GM23338 (cell line): ENCODE measurements at regions not wholly inside any gene's neighbourhood (a gene's known extent, or its start where the extent isn't known, plus 50 kb on each side); places are given as distances from the start of the nearest gene placed in this dataset.

Experiments used
- ATAC-seq: fragments of 200-7000 bp; cut with Tn5 transposase; 3 replicates; pipeline ENCODE4 v1.9.1; 2020
- DNase-seq: peaks from one replicate; pipeline ENCODE4 v3.0.0-alpha.2; 2015; ENCODE audit warnings: low spot score
- H2AFZ ChIP-seq: fragments of 200-600 bp; sonication (generic); 2 replicates; pipeline ENCODE4 v1.8.0; 2016; ENCODE audit warnings: antibody characterized with exemption, mild to moderate bottlenecking, moderate library complexity
- H3F3A ChIP-seq: fragments of 200-600 bp; sonication (generic); replicated peaks from 2 replicates; pipeline ENCODE4 v1.8.0; 2017; ENCODE audit warnings: antibody characterized with exemption, mixed run types, low read depth
- H3K27ac ChIP-seq: fragments of 200-600 bp; sonication (generic); 2 replicates; pipeline ENCODE4 v1.6.1; 2016; ENCODE audit warnings: low read depth
- H3K27me3 ChIP-seq: fragments of 200-600 bp; sonication (generic); 2 replicates; pipeline ENCODE4 v1.8.0; 2016; ENCODE audit warnings: mild to moderate bottlenecking, mixed run types, moderate library complexity; ENCODE audit not compliant: insufficient read depth
- H3K36me3 ChIP-seq: fragments of 200-600 bp; sonication (generic); 2 replicates; pipeline ENCODE4 v1.8.0; 2016; ENCODE audit warnings: mild to moderate bottlenecking; ENCODE audit not compliant: insufficient read depth
- H3K4me1 ChIP-seq: fragments of 200-600 bp; sonication (generic); 2 replicates; pipeline ENCODE4 v1.8.0; 2016; ENCODE audit warnings: mild to moderate bottlenecking, moderate library complexity; ENCODE audit not compliant: insufficient read depth
- H3K4me2 ChIP-seq: fragments of 200-600 bp; sonication (generic); 2 replicates; pipeline ENCODE4 v1.7.1; 2017; ENCODE audit warnings: mixed run types
- H3K4me3 ChIP-seq: fragments of 200-600 bp; sonication (generic); 2 replicates; pipeline ENCODE4 v1.6.1; 2016; ENCODE audit warnings: mixed run types
- H3K79me2 ChIP-seq: fragments of 200-600 bp; sonication (generic); replicated peaks from 2 replicates; pipeline ENCODE4 v1.8.0; 2017; ENCODE audit warnings: mild to moderate bottlenecking; ENCODE audit not compliant: insufficient read depth
- H3K9me2 ChIP-seq: fragments of 200-600 bp; sonication (generic); 2 replicates; pipeline ENCODE4 v1.8.0; 2017; ENCODE audit not compliant: insufficient read depth
- H4K20me1 ChIP-seq: fragments of 200-600 bp; sonication (generic); replicated peaks from 2 replicates; pipeline ENCODE4 v1.8.0; 2017; ENCODE audit warnings: mild to moderate bottlenecking; ENCODE audit not compliant: insufficient read depth
- H3K27ac Mint-ChIP-seq: 2 replicates; pipeline ENCODE4 v1.8.0; 2020; ENCODE audit warnings: inconsistent platforms, mild to moderate bottlenecking, moderate library complexity, mixed read lengths
- H3K27me3 Mint-ChIP-seq: 3 replicates; pipeline ENCODE4 v1.8.0; 2022; ENCODE audit warnings: low read depth, mild to moderate bottlenecking, moderate library complexity, mixed read lengths, inconsistent platforms; ENCODE audit not compliant: insufficient read depth, poor library complexity
- H3K36me3 Mint-ChIP-seq: 3 replicates; pipeline ENCODE4 v1.8.0; 2021; ENCODE audit warnings: low read depth, mild to moderate bottlenecking, inconsistent platforms, moderate library complexity, mixed read lengths
- H3K4me1 Mint-ChIP-seq: 3 replicates; pipeline ENCODE4 v1.8.0; 2020; ENCODE audit warnings: mild to moderate bottlenecking, inconsistent platforms, mixed read lengths
- H3K4me3 Mint-ChIP-seq: 3 replicates; pipeline ENCODE4 v1.8.0; 2021; ENCODE audit warnings: moderate library complexity, mild to moderate bottlenecking, inconsistent platforms, mixed read lengths
- H3K9me3 Mint-ChIP-seq: 3 replicates; pipeline ENCODE4 v1.8.0; 2020; ENCODE audit warnings: moderate library complexity, mild to moderate bottlenecking, inconsistent platforms, mixed read lengths
- CREB1 ChIP-seq: fragments of 250-450 bp; sonication (Bioruptor Pico); IDR thresholded peaks from 2 replicates; pipeline ENCODE4 v1.5.0; 2020; ENCODE audit warnings: low read depth, mild to moderate bottlenecking, moderate library complexity
- ETS1 ChIP-seq: IDR thresholded peaks from 2 replicates; pipeline ENCODE4 v1.6.1; 2016; ENCODE audit warnings: antibody characterized with exemption
- EZH2 ChIP-seq: fragments of 200-600 bp; sonication (generic); IDR thresholded peaks from one replicate; pipeline ENCODE4 v1.8.0; 2017; ENCODE audit warnings: antibody characterized with exemption, mild to moderate bottlenecking, low read depth; ENCODE audit not compliant: unreplicated experiment
- EZH2phosphoT487 ChIP-seq: fragments of 200-600 bp; sonication (generic); IDR thresholded peaks from one replicate; pipeline ENCODE4 v1.8.1; 2018; ENCODE audit warnings: antibody characterized with exemption; ENCODE audit not compliant: unreplicated experiment
- JUNB ChIP-seq: IDR thresholded peaks from one replicate; pipeline ENCODE4 v1.6.1; 2016; ENCODE audit warnings: antibody characterized with exemption; ENCODE audit not compliant: unreplicated experiment
- NANOG ChIP-seq: IDR thresholded peaks from 2 replicates; pipeline ENCODE4 v1.6.1; 2016; ENCODE audit warnings: antibody characterized with exemption, borderline replicate concordance
- POLR2AphosphoS5 ChIP-seq: IDR thresholded peaks from 2 replicates; pipeline ENCODE4 v1.6.1; 2016; ENCODE audit warnings: antibody characterized with exemption, low read depth
- REST ChIP-seq: IDR thresholded peaks from one replicate; pipeline ENCODE4 v1.6.1; 2018; ENCODE audit warnings: antibody characterized with exemption; ENCODE audit not compliant: unreplicated experiment
- STAT1 ChIP-seq: IDR thresholded peaks from one replicate; pipeline ENCODE4 v1.6.1; 2016; ENCODE audit warnings: antibody characterized with exemption; ENCODE audit not compliant: unreplicated experiment
- ZNF114 ChIP-seq: fragments of 250-450 bp; sonication (Bioruptor Pico); IDR thresholded peaks from 2 replicates; pipeline ENCODE4 v1.5.0; 2020; ENCODE audit warnings: mild to moderate bottlenecking, moderate library complexity
- ZNF331 ChIP-seq: fragments of 250-450 bp; sonication (Bioruptor Pico); IDR thresholded peaks from 2 replicates; pipeline ENCODE4 v1.5.0; 2020; ENCODE audit warnings: low read depth, mild to moderate bottlenecking, moderate library complexity
- ZNF462 ChIP-seq: fragments of 250-450 bp; sonication (Bioruptor Pico); IDR thresholded peaks from 2 replicates; pipeline ENCODE4 v1.5.0; 2020; ENCODE audit warnings: mild to moderate bottlenecking, moderate library complexity
- TF ChIP-seq, protein P1 (sequence below), 2 experiments: fragments of 200-600 bp in 1 of 2; sonication (generic) in 1 of 2; conservative IDR thresholded peaks; 2 replicates each; pipeline versions ENCODE4 v1.5.1 to v1.6.1; 2016 to 2017; ENCODE audit warnings: antibody characterized with exemption in 2 of 2, low read depth in 2 of 2, mild to moderate bottlenecking in 2 of 2, moderate library complexity in 1 of 2

- Mint-ChIP-seq H3K4me3 (no peak overlapping the region), H3K27me3 (peaks cover 2% of the 10 kb centered on the region), H3K4me1 (no peaks in the 10 kb centered on the region; the same call in 2 of the 3 replicates), H3K9me3 (no peaks in the 10 kb centered on the region; the same call in 2 of the 3 replicates), H3K27ac (no peak overlapping the region), H3K36me3 (no peaks in the 10 kb centered on the region)
- no peak overlapping the region for H2AFZ ChIP-seq
- no peak overlapping the region for H3K4me3 ChIP-seq
- H4K20me1 ChIP-seq, result no peaks in the 10 kb centered on the region
- DNase-seq (no peak), ATAC-seq (no peak)
- H3K9me2 ChIP-seq, result 0 out of 2 replicates have a peak, but pooled peaks cover 3% of the 10 kb centered on the region
- TF ChIP-seq ZNF114 (CRISPR knock-in tag) (no peak), STAT1 (no peak), REST (no peak), EZH2phosphoT487 (no peak), POLR2AphosphoS5 (no peak), JUNB (no peak), ZNF331 (CRISPR knock-in tag) (no peak), CREB1 (CRISPR knock-in tag) (no peak), EZH2 (no peak), ZNF462 (no peak), ETS1 (no peak), NANOG (no peak)
- TF ChIP-seq, protein P1, sequence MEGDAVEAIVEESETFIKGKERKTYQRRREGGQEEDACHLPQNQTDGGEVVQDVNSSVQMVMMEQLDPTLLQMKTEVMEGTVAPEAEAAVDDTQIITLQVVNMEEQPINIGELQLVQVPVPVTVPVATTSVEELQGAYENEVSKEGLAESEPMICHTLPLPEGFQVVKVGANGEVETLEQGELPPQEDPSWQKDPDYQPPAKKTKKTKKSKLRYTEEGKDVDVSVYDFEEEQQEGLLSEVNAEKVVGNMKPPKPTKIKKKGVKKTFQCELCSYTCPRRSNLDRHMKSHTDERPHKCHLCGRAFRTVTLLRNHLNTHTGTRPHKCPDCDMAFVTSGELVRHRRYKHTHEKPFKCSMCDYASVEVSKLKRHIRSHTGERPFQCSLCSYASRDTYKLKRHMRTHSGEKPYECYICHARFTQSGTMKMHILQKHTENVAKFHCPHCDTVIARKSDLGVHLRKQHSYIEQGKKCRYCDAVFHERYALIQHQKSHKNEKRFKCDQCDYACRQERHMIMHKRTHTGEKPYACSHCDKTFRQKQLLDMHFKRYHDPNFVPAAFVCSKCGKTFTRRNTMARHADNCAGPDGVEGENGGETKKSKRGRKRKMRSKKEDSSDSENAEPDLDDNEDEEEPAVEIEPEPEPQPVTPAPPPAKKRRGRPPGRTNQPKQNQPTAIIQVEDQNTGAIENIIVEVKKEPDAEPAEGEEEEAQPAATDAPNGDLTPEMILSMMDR (conservative IDR thresholded peaks at IDR 0.05; ENCODE audit: low read depth in 2 of 2), result no peak
- no peaks in the 10 kb centered on the region for H3K36me3 ChIP-seq
- no peaks in the 10 kb centered on the region for H3K4me1 ChIP-seq
- H3F3A ChIP-seq, result no peaks in the 10 kb centered on the region
- H3K27ac ChIP-seq, result no peak overlapping the region
- H3K4me2 ChIP-seq, result no peak overlapping the region
- H3K79me2 ChIP-seq, result no peaks in the 10 kb centered on the region
- no peaks in the 10 kb centered on the region for H3K27me3 ChIP-seq
Measured at GRCh38 chr6:30801950-30802349, 57.6 kb upstream of the IER3 start.
